ENCODE measurements at regions not wholly inside any gene's neighbourhood (a gene's known extent, or its start where the extent isn't known, plus 50 kb on each side); places are given as distances from the start of the nearest gene placed in this dataset.
A peak's percentile ranks its signal among the peaks of the same experiment; 100 is the strongest.

DNA sequence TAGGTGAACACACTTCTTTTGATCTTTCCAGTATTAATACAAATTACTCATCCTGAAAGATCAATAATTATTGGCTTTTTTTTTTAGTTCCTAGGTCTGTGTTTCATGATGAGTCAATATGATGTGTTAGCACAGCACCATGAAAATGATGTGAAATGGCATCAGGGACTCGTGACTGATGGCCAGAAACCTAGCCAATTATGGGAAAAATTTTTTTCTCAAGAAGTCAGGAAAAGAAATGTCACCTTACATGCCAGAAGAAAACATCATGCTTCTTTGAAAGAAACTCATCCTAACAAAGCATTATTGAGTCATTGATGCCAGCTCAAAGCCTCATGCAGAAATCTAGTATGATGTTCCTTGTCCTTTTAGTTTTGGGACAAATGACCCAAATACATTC, 468.3 kb upstream of the CBLB start:
- no TSS peak for BruUV-seq (replicated peaks)
- ChIA-PET POLR2A (no interaction called here), CTCF (interaction anchor here (0.6 kb wide), 1 partner anchor 1774 kb away, joined by 3 read pairs; no protein-coding TSS in a partner anchor)
- TF ChIP-seq, protein P1, sequence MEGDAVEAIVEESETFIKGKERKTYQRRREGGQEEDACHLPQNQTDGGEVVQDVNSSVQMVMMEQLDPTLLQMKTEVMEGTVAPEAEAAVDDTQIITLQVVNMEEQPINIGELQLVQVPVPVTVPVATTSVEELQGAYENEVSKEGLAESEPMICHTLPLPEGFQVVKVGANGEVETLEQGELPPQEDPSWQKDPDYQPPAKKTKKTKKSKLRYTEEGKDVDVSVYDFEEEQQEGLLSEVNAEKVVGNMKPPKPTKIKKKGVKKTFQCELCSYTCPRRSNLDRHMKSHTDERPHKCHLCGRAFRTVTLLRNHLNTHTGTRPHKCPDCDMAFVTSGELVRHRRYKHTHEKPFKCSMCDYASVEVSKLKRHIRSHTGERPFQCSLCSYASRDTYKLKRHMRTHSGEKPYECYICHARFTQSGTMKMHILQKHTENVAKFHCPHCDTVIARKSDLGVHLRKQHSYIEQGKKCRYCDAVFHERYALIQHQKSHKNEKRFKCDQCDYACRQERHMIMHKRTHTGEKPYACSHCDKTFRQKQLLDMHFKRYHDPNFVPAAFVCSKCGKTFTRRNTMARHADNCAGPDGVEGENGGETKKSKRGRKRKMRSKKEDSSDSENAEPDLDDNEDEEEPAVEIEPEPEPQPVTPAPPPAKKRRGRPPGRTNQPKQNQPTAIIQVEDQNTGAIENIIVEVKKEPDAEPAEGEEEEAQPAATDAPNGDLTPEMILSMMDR (IDR thresholded peaks at IDR 0.05; ENCODE audit: unreplicated experiment): no peak
- Mint-ChIP-seq H3K4me1 (ENCODE audit: insufficient read depth, unreplicated experiment) (peaks cover 21% of the 10 kb centered on the region), H3K27me3 (ENCODE audit: insufficient read depth, unreplicated experiment) (no peaks in the 10 kb centered on the region), H3K27ac (ENCODE audit: low read depth, unreplicated experiment) (no peak overlapping the region), H3K4me3 (ENCODE audit: unreplicated experiment) (no peak overlapping the region), H3K36me3 (ENCODE audit: insufficient read depth, unreplicated experiment) (no peaks in the 10 kb centered on the region), H3K9me3 (ENCODE audit: unreplicated experiment) (no peaks in the 10 kb centered on the region)
- no peak for DNase-seq (ENCODE audit: unreplicated experiment)
- intact Hi-C loops (cut with micrococcal nuclease): no loop called here

DNA sequence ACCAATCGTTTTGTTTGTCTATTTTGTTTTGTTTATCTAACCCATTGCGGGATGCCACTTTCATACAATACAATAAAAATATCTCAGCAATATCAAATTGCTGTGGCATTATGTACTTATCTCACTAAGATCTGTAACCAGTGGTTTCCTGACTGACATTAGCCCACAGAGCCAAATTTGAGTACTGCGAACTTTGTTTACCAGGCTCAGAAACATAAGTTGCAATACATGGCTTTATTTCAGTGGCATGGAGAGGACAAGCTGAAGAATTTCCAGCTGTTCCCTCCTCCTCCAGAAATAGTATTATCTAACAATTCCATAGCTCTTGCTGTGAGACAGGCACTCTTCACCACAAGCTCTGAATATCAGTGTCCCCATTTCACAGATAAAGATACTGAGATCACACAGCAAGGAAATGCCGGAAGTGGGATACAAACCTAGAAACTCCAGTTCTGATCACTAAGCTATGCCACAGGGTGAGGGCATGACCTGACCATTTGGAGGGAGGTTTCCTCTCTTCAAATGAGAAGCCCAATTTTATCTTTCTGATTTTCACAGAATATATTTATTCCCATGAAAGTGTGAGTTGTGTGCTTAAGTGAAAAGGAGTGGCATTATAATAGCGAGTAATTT, 469.9 kb upstream of the CBLB start:
- Mint-ChIP-seq H3K9me3 (ENCODE audit: unreplicated experiment) (no peaks in the 10 kb centered on the region), H3K27ac (ENCODE audit: low read depth, unreplicated experiment) (no peak overlapping the region), H3K27me3 (ENCODE audit: insufficient read depth, unreplicated experiment) (no peaks in the 10 kb centered on the region), H3K4me1 (ENCODE audit: insufficient read depth, unreplicated experiment) (peaks cover 23% of the 10 kb centered on the region), H3K36me3 (ENCODE audit: insufficient read depth, unreplicated experiment) (no peaks in the 10 kb centered on the region), H3K4me3 (ENCODE audit: unreplicated experiment) (no peak overlapping the region)
- no peak for DNase-seq (ENCODE audit: unreplicated experiment)
- intact Hi-C loops (cut with micrococcal nuclease): no loop called here
- BruUV-seq (replicated peaks): no TSS peak
- TF ChIP-seq, protein P1 (IDR thresholded peaks at IDR 0.05; ENCODE audit: unreplicated experiment): no peak
- POLR2A ChIA-PET: interaction anchor here (0.7 kb wide), 1 partner anchor 779 kb away, joined by 3 read pairs; no protein-coding TSS in a partner anchor
- CTCF ChIA-PET: no interaction called here

DNA sequence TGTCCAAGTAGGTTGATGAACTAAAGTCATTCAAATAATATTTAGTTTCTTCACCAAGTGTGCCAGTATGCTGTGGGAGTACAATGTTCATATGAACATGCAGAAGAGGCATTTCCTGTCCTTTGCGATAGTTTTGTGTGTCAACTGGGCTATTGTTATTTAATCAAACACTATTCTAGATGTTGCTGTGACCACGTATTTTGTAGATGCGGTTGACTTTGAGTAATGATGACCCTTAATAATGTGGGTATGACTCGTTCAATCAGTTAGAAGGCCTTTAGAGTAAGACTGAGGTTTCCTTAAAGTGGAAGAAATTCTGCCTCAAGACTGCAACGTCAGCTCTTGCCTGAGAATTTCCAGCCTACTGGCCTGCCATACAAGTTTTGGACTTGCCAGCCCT, 470.7 kb upstream of the CBLB start:
- Mint-ChIP-seq H3K36me3 (ENCODE audit: insufficient read depth, unreplicated experiment) (no peaks in the 10 kb centered on the region), H3K4me3 (ENCODE audit: unreplicated experiment) (no peak overlapping the region), H3K27me3 (ENCODE audit: insufficient read depth, unreplicated experiment) (no peaks in the 10 kb centered on the region), H3K4me1 (ENCODE audit: insufficient read depth, unreplicated experiment) (peaks cover 16% of the 10 kb centered on the region), H3K27ac (ENCODE audit: low read depth, unreplicated experiment) (no peak overlapping the region), H3K9me3 (ENCODE audit: unreplicated experiment) (no peaks in the 10 kb centered on the region)
- no peak for DNase-seq (ENCODE audit: unreplicated experiment)
- BruUV-seq (replicated peaks): no TSS peak
- CTCF ChIA-PET: interaction anchor here (0.6 kb wide), 1 partner anchor 25 kb away, joined by 4 read pairs; no protein-coding TSS in a partner anchor
- POLR2A ChIA-PET: no interaction called here
- TF ChIP-seq, protein P1 (IDR thresholded peaks at IDR 0.05; ENCODE audit: unreplicated experiment): no peak
- intact Hi-C loops (cut with micrococcal nuclease): no loop called here

DNA sequence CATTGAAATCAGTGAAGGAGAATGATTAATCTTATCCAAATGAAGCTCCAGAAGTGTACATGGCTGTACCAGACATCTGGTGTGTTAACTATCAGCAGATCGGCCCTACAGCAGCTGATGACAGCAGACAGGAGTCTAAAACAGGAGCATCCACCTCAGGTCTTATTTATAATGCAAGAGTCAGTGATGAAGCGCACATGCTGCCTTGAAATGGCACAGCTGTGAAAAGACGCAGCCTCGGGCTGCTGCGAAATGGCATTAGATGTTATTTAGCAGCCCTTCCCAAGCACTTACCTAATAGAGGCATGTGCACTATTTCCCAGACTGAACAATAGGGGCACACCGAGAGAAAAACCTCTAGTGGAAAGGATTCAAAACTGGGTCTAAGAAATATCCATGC, 472.3 kb upstream of the CBLB start:
- no peaks in the 10 kb centered on the region for H3K9me3 Mint-ChIP-seq (ENCODE audit: unreplicated experiment)
- POLR2A ChIA-PET: no interaction called here

More for the DNA sequence above, 472.3 kb upstream of the CBLB start:
- no TSS peak for BruUV-seq (replicated peaks)
- intact Hi-C loops (cut with micrococcal nuclease): loop anchor here (10.0 kb wide), 1 partner anchor 656 kb away; no protein-coding TSS in a partner anchor
- Mint-ChIP-seq H3K27ac (ENCODE audit: low read depth, unreplicated experiment) (peak overlapping the region; percentile 46), H3K36me3 (ENCODE audit: insufficient read depth, unreplicated experiment) (no peaks in the 10 kb centered on the region), H3K27me3 (ENCODE audit: insufficient read depth, unreplicated experiment) (no peaks in the 10 kb centered on the region), H3K4me3 (ENCODE audit: unreplicated experiment) (no peak overlapping the region), H3K4me1 (ENCODE audit: insufficient read depth, unreplicated experiment) (peaks cover 22% of the 10 kb centered on the region)
- CTCF ChIA-PET: interaction anchor here (0.6 kb wide), 1 partner anchor 23 kb away, joined by 3 read pairs; no protein-coding TSS in a partner anchor
- DNase-seq (ENCODE audit: unreplicated experiment): no peak
- TF ChIP-seq, protein P1 (IDR thresholded peaks at IDR 0.05; ENCODE audit: unreplicated experiment): no peak
